HCT116 (cell line): ENCODE measurements at regions not wholly inside any gene's neighbourhood (a gene's known extent, or its start where the extent isn't known, plus 50 kb on each side); places are given as distances from the start of the nearest gene placed in this dataset.

ENCODE experiments used
- CTCF ChIP-seq, 3 experiments: fragments of 200-600 bp in 1 of 3; sonication (generic) in 1 of 3; IDR thresholded peaks in 2 of 3; conservative IDR thresholded peaks in 1 of 3; 2 replicates each; pipeline ENCODE4 v1.5.1; 2012 to 2017; ENCODE audit warnings: low read depth in 2 of 3, low read length in 2 of 3, antibody characterized with exemption in 1 of 3, borderline replicate concordance in 1 of 3, control low read depth in 1 of 3, mild to moderate bottlenecking in 1 of 3, mixed read lengths in 1 of 3, mixed run types in 1 of 3, moderate library complexity in 1 of 3; ENCODE audit not compliant: insufficient read depth in 1 of 3
- JUND ChIP-seq: IDR thresholded peaks from 2 replicates; pipeline ENCODE4 v1.6.1; 2012
- POLR2A ChIP-seq: IDR thresholded peaks from 2 replicates; pipeline ENCODE4 v1.7.0; 2011; ENCODE audit warnings: borderline replicate concordance; ENCODE audit not compliant: insufficient read depth, insufficient read length; ENCODE audit errors: extremely low read depth
- POLR2AphosphoS5 ChIP-seq: IDR thresholded peaks from 2 replicates; pipeline ENCODE4 v1.6.1; 2011; ENCODE audit warnings: mild to moderate bottlenecking, low read depth, low read length, moderate library complexity
- REST ChIP-seq: IDR thresholded peaks from 2 replicates; pipeline ENCODE4 v1.6.1; 2012; ENCODE audit warnings: low read depth

GRCh38 chr15:96225642-96226259 is 104.7 kb upstream of the NR2F2 start:
- TF ChIP-seq POLR2A, result no peak
- TF ChIP-seq JUND, result no peak
- TF ChIP-seq CTCF (IDR thresholded peaks at IDR 0.05 in 2 of 3, conservative IDR thresholded peaks at IDR 0.05 in 1 of 3; ENCODE audit: borderline replicate concordance in 1 of 3, insufficient read depth in 1 of 3, low read depth in 2 of 3, low read length in 2 of 3), result no peak
- TF ChIP-seq POLR2AphosphoS5, result no peak
- TF ChIP-seq REST, result no peak
